ENCODE measurements at regions not wholly inside any gene's neighbourhood (a gene's known extent, or its start where the extent isn't known, plus 50 kb on each side); places are given as distances from the start of the nearest gene placed in this dataset.

DNA sequence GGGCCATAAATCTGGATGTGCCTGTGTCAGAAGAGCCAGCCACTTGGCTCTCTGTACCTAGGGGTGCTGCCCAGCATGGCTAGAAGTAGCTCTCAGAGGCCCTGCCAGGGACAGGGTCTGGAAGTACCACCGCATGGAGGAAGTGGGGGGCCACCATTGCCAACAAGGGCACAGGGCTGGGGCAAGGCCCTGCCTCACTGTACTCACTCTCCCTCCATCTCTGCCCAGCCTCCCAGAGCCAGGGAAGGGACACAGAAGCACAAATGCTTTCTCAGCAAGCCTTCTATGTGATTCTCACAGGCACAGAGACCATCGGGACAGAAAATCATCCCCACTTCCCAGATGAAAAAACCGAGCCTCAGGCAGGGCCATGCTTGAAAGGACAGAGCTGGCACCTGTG lies 138.1 kb downstream of the C5orf15 start:
- TF ChIP-seq, protein P1, sequence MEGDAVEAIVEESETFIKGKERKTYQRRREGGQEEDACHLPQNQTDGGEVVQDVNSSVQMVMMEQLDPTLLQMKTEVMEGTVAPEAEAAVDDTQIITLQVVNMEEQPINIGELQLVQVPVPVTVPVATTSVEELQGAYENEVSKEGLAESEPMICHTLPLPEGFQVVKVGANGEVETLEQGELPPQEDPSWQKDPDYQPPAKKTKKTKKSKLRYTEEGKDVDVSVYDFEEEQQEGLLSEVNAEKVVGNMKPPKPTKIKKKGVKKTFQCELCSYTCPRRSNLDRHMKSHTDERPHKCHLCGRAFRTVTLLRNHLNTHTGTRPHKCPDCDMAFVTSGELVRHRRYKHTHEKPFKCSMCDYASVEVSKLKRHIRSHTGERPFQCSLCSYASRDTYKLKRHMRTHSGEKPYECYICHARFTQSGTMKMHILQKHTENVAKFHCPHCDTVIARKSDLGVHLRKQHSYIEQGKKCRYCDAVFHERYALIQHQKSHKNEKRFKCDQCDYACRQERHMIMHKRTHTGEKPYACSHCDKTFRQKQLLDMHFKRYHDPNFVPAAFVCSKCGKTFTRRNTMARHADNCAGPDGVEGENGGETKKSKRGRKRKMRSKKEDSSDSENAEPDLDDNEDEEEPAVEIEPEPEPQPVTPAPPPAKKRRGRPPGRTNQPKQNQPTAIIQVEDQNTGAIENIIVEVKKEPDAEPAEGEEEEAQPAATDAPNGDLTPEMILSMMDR (IDR thresholded peaks at IDR 0.05; ENCODE audit: low read length): no peak
- no peak for TF ChIP-seq EZH2 (IDR thresholded peaks at IDR 0.05; ENCODE audit: borderline replicate concordance, low read length)
- Histone ChIP-seq H3F3A (ENCODE audit: insufficient read depth, low read length) (no peaks in the 10 kb centered on the region), H4K20me1 (ENCODE audit: insufficient read depth, low read length) (no peaks in the 10 kb centered on the region), H3K9me2 (ENCODE audit: low read depth, low read length) (no peaks in the 10 kb centered on the region), H3K4me2 (ENCODE audit: low read length) (no peak overlapping the region), H3K4me3 (ENCODE audit: low read depth, low read length, poor library complexity, severe bottlenecking) (no peak overlapping the region), H3K9ac (ENCODE audit: low read length) (no peak overlapping the region), H3K9me3 (ENCODE audit: low read length) (no peaks in the 10 kb centered on the region), H3K27ac (ENCODE audit: low read depth, low read length, poor library complexity, severe bottlenecking) (no peak overlapping the region), H2AFZ (ENCODE audit: low read length) (no peak overlapping the region), H3K27me3 (ENCODE audit: insufficient read depth, low read length) (no peaks in the 10 kb centered on the region), H3K36me3 (ENCODE audit: insufficient read depth, low read length) (no peaks in the 10 kb centered on the region), H3K79me2 (ENCODE audit: insufficient read depth, low read length) (no peaks in the 10 kb centered on the region), H3K4me1 (ENCODE audit: insufficient read depth, low read length, severe bottlenecking) (peaks cover 10% of the 10 kb centered on the region)

DNA sequence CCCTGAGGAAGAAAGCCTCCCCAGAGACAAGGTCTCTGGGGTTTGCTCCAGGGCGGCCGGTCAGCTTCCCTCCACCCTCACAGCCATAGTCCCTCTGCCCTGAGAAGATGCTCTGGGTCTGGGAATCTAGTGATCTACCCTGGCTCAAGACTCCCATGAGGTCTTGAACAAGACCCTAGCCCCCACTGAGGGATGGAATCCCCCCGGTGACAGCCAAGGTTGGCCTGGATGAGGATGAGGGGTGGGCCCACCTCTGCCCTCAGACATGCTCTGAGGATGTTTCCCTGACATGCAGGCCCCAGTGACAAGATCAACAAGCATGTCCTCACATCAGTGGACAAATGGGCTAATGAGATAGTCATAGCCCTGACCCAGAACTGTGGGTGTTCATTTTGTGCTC lies 138.6 kb downstream of the C5orf15 start:
- Histone ChIP-seq H3K9ac (ENCODE audit: low read length) (no peak overlapping the region), H4K20me1 (ENCODE audit: insufficient read depth, low read length) (no peaks in the 10 kb centered on the region), H3K4me1 (ENCODE audit: insufficient read depth, low read length, severe bottlenecking) (peaks cover 11% of the 10 kb centered on the region), H3K4me3 (ENCODE audit: low read depth, low read length, poor library complexity, severe bottlenecking) (no peak overlapping the region), H3K27ac (ENCODE audit: low read depth, low read length, poor library complexity, severe bottlenecking) (no peak overlapping the region), H3K27me3 (ENCODE audit: insufficient read depth, low read length) (no peaks in the 10 kb centered on the region), H3K79me2 (ENCODE audit: insufficient read depth, low read length) (no peaks in the 10 kb centered on the region), H3K9me3 (ENCODE audit: low read length) (no peaks in the 10 kb centered on the region), H3K4me2 (ENCODE audit: low read length) (no peak overlapping the region), H3K36me3 (ENCODE audit: insufficient read depth, low read length) (no peaks in the 10 kb centered on the region), H2AFZ (ENCODE audit: low read length) (no peak overlapping the region), H3F3A (ENCODE audit: insufficient read depth, low read length) (no peaks in the 10 kb centered on the region), H3K9me2 (ENCODE audit: low read depth, low read length) (no peaks in the 10 kb centered on the region)
- TF ChIP-seq, protein P1 (IDR thresholded peaks at IDR 0.05; ENCODE audit: low read length): no peak
- TF ChIP-seq EZH2 (IDR thresholded peaks at IDR 0.05; ENCODE audit: borderline replicate concordance, low read length): no peak

DNA sequence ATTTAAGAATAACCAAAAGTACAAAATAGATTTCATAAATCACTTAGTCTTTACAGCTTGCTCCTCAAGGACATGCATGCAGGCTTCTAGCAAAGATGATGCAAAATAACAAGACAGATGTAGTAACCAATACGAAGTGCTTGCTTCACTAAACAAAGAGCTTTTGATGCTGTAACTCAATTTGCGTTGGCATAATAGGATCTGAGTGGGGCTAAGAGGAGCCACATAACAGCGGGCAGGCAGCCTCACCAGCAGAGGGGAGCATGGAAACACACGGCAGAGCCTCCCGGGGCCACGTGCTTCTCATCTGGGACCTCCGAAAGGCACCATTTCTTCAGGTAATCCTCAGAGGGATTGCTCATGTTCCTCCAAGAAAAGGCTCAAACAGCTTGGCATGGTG lies 139.7 kb downstream of the C5orf15 start:
- Histone ChIP-seq H3K9me3 (ENCODE audit: low read length) (no peaks in the 10 kb centered on the region), H3K36me3 (ENCODE audit: insufficient read depth, low read length) (no peaks in the 10 kb centered on the region), H4K20me1 (ENCODE audit: insufficient read depth, low read length) (no peaks in the 10 kb centered on the region), H3K9ac (ENCODE audit: low read length) (no peak overlapping the region), H3K79me2 (ENCODE audit: insufficient read depth, low read length) (no peaks in the 10 kb centered on the region), H3K9me2 (ENCODE audit: low read depth, low read length) (no peaks in the 10 kb centered on the region), H3F3A (ENCODE audit: insufficient read depth, low read length) (no peaks in the 10 kb centered on the region), H3K4me1 (ENCODE audit: insufficient read depth, low read length, severe bottlenecking) (peaks cover 11% of the 10 kb centered on the region), H3K27ac (ENCODE audit: low read depth, low read length, poor library complexity, severe bottlenecking) (no peak overlapping the region), H3K27me3 (ENCODE audit: insufficient read depth, low read length) (no peaks in the 10 kb centered on the region), H2AFZ (ENCODE audit: low read length) (no peak overlapping the region), H3K4me2 (ENCODE audit: low read length) (no peak overlapping the region), H3K4me3 (ENCODE audit: low read depth, low read length, poor library complexity, severe bottlenecking) (no peak overlapping the region)
- no peak for TF ChIP-seq EZH2 (IDR thresholded peaks at IDR 0.05; ENCODE audit: borderline replicate concordance, low read length)
- TF ChIP-seq, protein P1 (IDR thresholded peaks at IDR 0.05; ENCODE audit: low read length): no peak

Data from OCI-LY1 (cell line).